ENCODE measurements at regions not wholly inside any gene's neighbourhood (a gene's known extent, or its start where the extent isn't known, plus 50 kb on each side); places are given as distances from the start of the nearest gene placed in this dataset.

DNA sequence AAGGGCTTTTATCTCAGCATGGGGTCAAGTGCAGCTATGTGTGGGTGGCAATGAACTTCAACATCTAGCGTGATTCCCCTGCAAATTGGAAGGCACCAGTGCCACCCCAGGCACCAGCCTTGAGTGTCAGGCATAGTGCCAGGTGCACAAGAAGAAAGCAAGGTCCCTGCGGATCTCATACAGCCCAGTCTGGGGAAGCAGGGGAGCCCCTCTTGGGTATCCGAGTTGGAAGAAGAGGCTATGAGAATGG lies 269.0 kb downstream of the RPS24 start:
- FAIRE-seq (no peak), DNase-seq (no peak)
- 2 to 7% (median 6%) methylated on average over 3 of the region's 3 CpGs for WGBS, 3 donors
- H3K4me1 ChIP-seq (ENCODE audit: control insufficient read depth in 3 of 3, insufficient read depth in 2 of 3, low read depth in 1 of 3, low read length in 2 of 3), result peaks cover 0 to 15% (median 2%) of the 10 kb centered on the region in 3 donors
- no peaks in the 10 kb centered on the region for H3K36me3 ChIP-seq (ENCODE audit: control insufficient read depth in 3 of 3, insufficient read depth in 2 of 3, low read depth in 1 of 3, low read length in 3 of 3)
- H3K27ac ChIP-seq (ENCODE audit: low read depth in 1 of 3, low read length in 2 of 3), result peak overlapping the region; percentile 82 to 94 (median 86)
- peaks cover 0 to 5% (median 0%) of the 10 kb centered on the region in 3 donors for H3K27me3 ChIP-seq (ENCODE audit: control insufficient read depth in 3 of 3, insufficient read depth in 3 of 3, low read length in 3 of 3)
- H3K9me3 ChIP-seq (ENCODE audit: control insufficient read depth in 2 of 2, insufficient read depth in 1 of 2, low read depth in 1 of 2, low read length in 1 of 2), result peaks cover 0 to 10% of the 10 kb centered on the region in 2 donors
- peak overlapping the region; percentile 46 to 58 (median 54) for H3K4me3 ChIP-seq (ENCODE audit: low read depth in 1 of 3, low read length in 3 of 3)

DNA sequence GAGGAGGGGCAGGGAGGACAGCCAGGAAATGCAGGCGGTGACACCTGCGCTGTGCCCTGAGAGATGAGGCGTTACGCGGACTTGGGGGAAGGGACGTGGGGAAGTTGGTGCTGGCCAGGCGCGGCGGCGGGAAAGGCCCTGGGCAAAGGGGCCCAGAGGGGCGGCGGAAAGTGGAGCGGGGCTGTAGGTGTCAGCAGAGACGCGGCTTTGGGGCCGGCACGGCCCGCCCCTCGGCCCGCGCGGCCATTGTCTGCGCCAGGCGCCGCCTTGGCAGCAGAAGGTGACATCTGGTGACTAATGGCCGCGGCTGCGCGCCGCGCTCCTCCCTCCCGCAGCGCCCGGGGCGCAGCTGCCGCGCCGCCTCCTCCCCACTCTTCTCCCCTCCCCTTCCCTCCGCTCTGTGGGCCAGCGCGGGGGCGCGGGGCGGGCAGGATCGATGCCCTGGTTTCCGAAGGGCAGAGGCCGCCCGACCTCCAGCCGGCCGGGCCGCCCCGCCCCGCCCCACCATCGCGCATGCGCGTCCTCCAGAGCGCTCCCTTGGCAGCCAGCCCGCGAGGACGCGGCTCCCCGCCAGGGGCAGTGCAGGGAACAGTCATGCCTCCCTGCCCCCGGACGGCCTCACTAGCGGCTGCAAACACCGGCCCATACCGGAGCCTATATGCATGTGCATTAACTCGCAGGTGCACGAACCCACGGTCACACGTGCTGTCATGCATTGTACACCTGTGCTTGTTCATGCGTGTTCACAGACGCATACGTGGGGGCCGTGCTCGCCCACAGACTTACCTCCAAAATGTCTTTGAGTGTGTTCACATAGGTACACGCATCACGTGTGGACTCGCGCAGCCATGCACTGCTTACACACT lies 269.6 kb downstream of the RPS24 start:
- Histone ChIP-seq H3K4me3 (ENCODE audit: low read depth in 1 of 3, low read length in 3 of 3) (peak overlapping the region; percentile 46 to 58 (median 54)), H3K36me3 (ENCODE audit: control insufficient read depth in 3 of 3, insufficient read depth in 2 of 3, low read depth in 1 of 3, low read length in 3 of 3) (no peaks in the 10 kb centered on the region), H3K4me1 (ENCODE audit: control insufficient read depth in 3 of 3, insufficient read depth in 2 of 3, low read depth in 1 of 3, low read length in 2 of 3) (peaks cover 0 to 15% (median 2%) of the 10 kb centered on the region in 3 donors), H3K27ac (ENCODE audit: low read depth in 1 of 3, low read length in 2 of 3) (peak overlapping the region; percentile 82 to 94 (median 86)), H3K9me3 (ENCODE audit: control insufficient read depth in 2 of 2, insufficient read depth in 1 of 2, low read depth in 1 of 2, low read length in 1 of 2) (peaks cover 0 to 11% of the 10 kb centered on the region in 2 donors), H3K27me3 (ENCODE audit: control insufficient read depth in 3 of 3, insufficient read depth in 3 of 3, low read length in 3 of 3) (peaks cover 0 to 5% (median 0%) of the 10 kb centered on the region in 3 donors)
- no peak for FAIRE-seq
- 4 to 6% (median 5%) methylated on average over 57 to 81 of the region's 81 CpGs for WGBS, 3 donors
- DNase-seq, result peak; percentile 96 to 99

DNA sequence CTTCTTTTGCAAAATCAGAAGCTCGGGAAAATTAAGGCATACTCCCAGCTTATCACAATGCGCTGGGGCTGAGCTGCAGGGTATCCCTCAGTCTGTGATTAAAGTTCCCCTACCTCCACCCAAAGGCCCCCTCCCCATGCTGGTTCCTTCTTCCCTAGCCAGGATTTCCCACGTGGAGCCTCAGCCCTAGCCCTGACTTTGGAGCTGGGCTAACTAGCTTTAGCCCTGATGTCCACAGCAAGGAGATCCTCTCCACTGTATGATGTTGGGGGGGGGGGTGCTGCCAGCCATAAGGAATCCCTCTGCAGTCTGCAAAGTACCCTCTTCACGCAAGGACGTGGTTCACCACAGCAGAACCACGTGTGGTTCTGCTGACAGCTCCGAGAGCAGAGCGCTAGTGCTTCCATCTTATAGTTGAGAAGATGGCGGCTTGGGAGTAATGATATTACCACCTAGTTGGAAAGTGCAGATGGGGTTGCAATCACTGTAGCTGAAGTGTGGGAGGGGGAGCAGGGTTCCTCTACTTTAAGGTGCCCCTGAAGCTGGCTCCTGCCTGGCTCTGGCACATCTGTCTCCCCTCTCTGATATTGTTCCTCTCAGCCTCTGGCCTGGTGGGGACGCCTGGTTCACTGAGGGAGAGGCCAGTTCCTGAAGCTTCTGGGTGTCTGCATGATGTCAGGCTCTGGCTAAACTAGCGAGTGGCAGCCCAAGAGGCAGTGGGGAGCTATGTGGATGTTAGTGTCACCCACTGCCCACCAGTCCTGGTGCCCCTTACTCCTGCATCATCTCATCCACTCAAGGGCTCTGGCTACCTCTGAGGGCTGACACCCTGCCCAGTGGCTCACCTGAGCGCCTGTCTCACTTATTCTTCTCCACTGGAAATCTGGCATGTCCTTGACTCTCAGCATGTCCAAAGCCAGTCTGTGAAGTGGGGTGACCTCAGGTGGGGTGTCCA lies 270.7 kb downstream of the RPS24 start:
- Histone ChIP-seq H3K36me3 (ENCODE audit: control insufficient read depth in 3 of 3, insufficient read depth in 2 of 3, low read depth in 1 of 3, low read length in 3 of 3) (no peaks in the 10 kb centered on the region), H3K4me1 (ENCODE audit: control insufficient read depth in 3 of 3, insufficient read depth in 2 of 3, low read depth in 1 of 3, low read length in 2 of 3) (peaks cover 0 to 15% (median 2%) of the 10 kb centered on the region in 3 donors), H3K27ac (ENCODE audit: low read depth in 1 of 3, low read length in 2 of 3) (no peak overlapping the region), H3K4me3 (ENCODE audit: low read depth in 1 of 3, low read length in 3 of 3) (no peak overlapping the region), H3K9me3 (ENCODE audit: control insufficient read depth in 2 of 2, insufficient read depth in 1 of 2, low read depth in 1 of 2, low read length in 1 of 2) (peaks cover 0 to 11% of the 10 kb centered on the region in 2 donors), H3K27me3 (ENCODE audit: control insufficient read depth in 3 of 3, insufficient read depth in 3 of 3, low read length in 3 of 3) (peaks cover 0 to 5% (median 0%) of the 10 kb centered on the region in 3 donors)
- WGBS, 3 donors, result 80 to 85% (median 84%) methylated on average over 12 of the region's 12 CpGs
- DNase-seq (no peak), FAIRE-seq (no peak)

- Histone ChIP-seq H3K4me1 (ENCODE audit: control insufficient read depth in 3 of 3, insufficient read depth in 2 of 3, low read depth in 1 of 3, low read length in 2 of 3) (peaks cover 0 to 15% (median 2%) of the 10 kb centered on the region in 3 donors), H3K27ac (ENCODE audit: low read depth in 1 of 3, low read length in 2 of 3) (no peak overlapping the region), H3K4me3 (ENCODE audit: low read depth in 1 of 3, low read length in 3 of 3) (no peak overlapping the region), H3K27me3 (ENCODE audit: control insufficient read depth in 3 of 3, insufficient read depth in 3 of 3, low read length in 3 of 3) (peaks cover 0 to 5% (median 0%) of the 10 kb centered on the region in 3 donors), H3K9me3 (ENCODE audit: control insufficient read depth in 2 of 2, insufficient read depth in 1 of 2, low read depth in 1 of 2, low read length in 1 of 2) (peaks cover 0 to 6% of the 10 kb centered on the region in 2 donors), H3K36me3 (ENCODE audit: control insufficient read depth in 3 of 3, insufficient read depth in 2 of 3, low read depth in 1 of 3, low read length in 3 of 3) (no peaks in the 10 kb centered on the region)
- no peak for FAIRE-seq
- 81 to 84% (median 83%) methylated on average over 3 of the region's 3 CpGs for WGBS, 3 donors
- DNase-seq, result no peak
Measured at GRCh38 chr10:78305311-78305710, 271.6 kb downstream of the RPS24 start.

DNA sequence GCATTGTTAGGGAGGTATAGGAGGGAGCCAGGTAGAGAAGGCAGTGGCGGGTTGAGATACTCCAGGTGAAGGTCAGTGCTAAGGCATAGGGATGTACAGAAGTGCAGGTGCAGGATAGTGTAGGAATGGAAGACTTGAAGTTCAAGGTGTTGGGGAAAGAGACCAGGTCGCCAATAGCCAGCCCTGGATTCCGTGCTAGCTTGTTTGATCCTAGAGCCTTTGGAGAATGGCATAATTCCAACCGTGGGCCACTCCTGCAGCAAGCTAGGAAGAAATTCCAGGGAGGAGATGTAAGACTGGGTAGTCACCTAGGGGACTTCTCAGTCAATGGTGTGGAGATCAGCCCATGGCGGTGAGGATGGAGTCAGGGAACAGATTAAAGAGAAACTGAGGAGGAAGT lies 272.7 kb downstream of the RPS24 start:
- H3K4me1 ChIP-seq (ENCODE audit: control insufficient read depth in 3 of 3, insufficient read depth in 2 of 3, low read depth in 1 of 3, low read length in 2 of 3), result peaks cover 0 to 14% (median 2%) of the 10 kb centered on the region in 3 donors
- H3K27me3 ChIP-seq (ENCODE audit: control insufficient read depth in 3 of 3, insufficient read depth in 3 of 3, low read length in 3 of 3), result peaks cover 0 to 5% (median 0%) of the 10 kb centered on the region in 3 donors
- no peak overlapping the region for H3K4me3 ChIP-seq (ENCODE audit: low read depth in 1 of 3, low read length in 3 of 3)
- FAIRE-seq, result no peak
- DNase-seq, result no peak
- H3K27ac ChIP-seq (ENCODE audit: low read depth in 1 of 3, low read length in 2 of 3), result no peak overlapping the region
- 84 to 88% (median 86%) methylated on average over 5 of the region's 5 CpGs for WGBS, 3 donors
- H3K36me3 ChIP-seq (ENCODE audit: control insufficient read depth in 3 of 3, insufficient read depth in 2 of 3, low read depth in 1 of 3, low read length in 3 of 3), result no peaks in the 10 kb centered on the region
- peaks cover 0 to 3% of the 10 kb centered on the region in 2 donors for H3K9me3 ChIP-seq (ENCODE audit: control insufficient read depth in 2 of 2, insufficient read depth in 1 of 2, low read depth in 1 of 2, low read length in 1 of 2)

- DNase-seq, result no peak
- WGBS, 3 donors, result 47 to 81% (median 50%) methylated on average over 1 of the region's 1 CpG
- no peak for FAIRE-seq
Measured at GRCh38 chr10:78307576-78307975, 273.9 kb downstream of the RPS24 start.

GRCh38 chr10:78309536-78310237 lies 276.0 kb downstream of the RPS24 start:
- FAIRE-seq, result no peak
- Histone ChIP-seq H3K36me3 (ENCODE audit: control insufficient read depth in 3 of 3, insufficient read depth in 2 of 3, low read depth in 1 of 3, low read length in 3 of 3) (no peaks in the 10 kb centered on the region), H3K27ac (ENCODE audit: low read depth in 1 of 3, low read length in 2 of 3) (no peak overlapping the region), H3K27me3 (ENCODE audit: control insufficient read depth in 3 of 3, insufficient read depth in 3 of 3, low read length in 3 of 3) (peaks cover 0 to 5% (median 0%) of the 10 kb centered on the region in 3 donors), H3K4me1 (ENCODE audit: control insufficient read depth in 3 of 3, insufficient read depth in 2 of 3, low read depth in 1 of 3, low read length in 2 of 3) (no peaks in the 10 kb centered on the region), H3K4me3 (ENCODE audit: low read depth in 1 of 3, low read length in 3 of 3) (no peak overlapping the region), H3K9me3 (ENCODE audit: control insufficient read depth in 2 of 2, insufficient read depth in 1 of 2, low read depth in 1 of 2, low read length in 1 of 2) (peaks cover 0 to 3% of the 10 kb centered on the region in 2 donors)
- no peak for DNase-seq
- WGBS, 3 donors, result 90 to 92% (median 90%) methylated on average over 15 of the region's 15 CpGs

More at GRCh38 chr10:78307576-78307975, 273.9 kb downstream of the RPS24 start:
- Histone ChIP-seq H3K4me1 (ENCODE audit: control insufficient read depth in 3 of 3, insufficient read depth in 2 of 3, low read depth in 1 of 3, low read length in 2 of 3) (peaks cover 0 to 2% (median 0%) of the 10 kb centered on the region in 3 donors), H3K36me3 (ENCODE audit: control insufficient read depth in 3 of 3, insufficient read depth in 2 of 3, low read depth in 1 of 3, low read length in 3 of 3) (no peaks in the 10 kb centered on the region), H3K27ac (ENCODE audit: low read depth in 1 of 3, low read length in 2 of 3) (no peak overlapping the region), H3K27me3 (ENCODE audit: control insufficient read depth in 3 of 3, insufficient read depth in 3 of 3, low read length in 3 of 3) (peaks cover 0 to 5% (median 0%) of the 10 kb centered on the region in 3 donors), H3K9me3 (ENCODE audit: control insufficient read depth in 2 of 2, insufficient read depth in 1 of 2, low read depth in 1 of 2, low read length in 1 of 2) (peaks cover 0 to 3% of the 10 kb centered on the region in 2 donors), H3K4me3 (ENCODE audit: low read depth in 1 of 3, low read length in 3 of 3) (no peak overlapping the region)
